D721Med (cell line): ENCODE measurements at regions not wholly inside any gene's neighbourhood (a gene's known extent, or its start where the extent isn't known, plus 50 kb on each side); places are given as distances from the start of the nearest gene placed in this dataset.

ENCODE experiments used
- DNase-seq: peaks from one replicate; pipeline ENCODE4 v3.0.0; 2011; ENCODE audit warnings: low spot score; ENCODE audit not compliant: insufficient read length
- FAIRE-seq: peaks from 2 replicates; lab custom pipeline; 2011; peaks lifted over from hg19 to GRCh38; lab: Jason Lieb, UNC
- CTCF ChIP-seq: IDR thresholded peaks from 2 replicates; pipeline ENCODE4 v1.5.1; 2012; ENCODE audit warnings: mild to moderate bottlenecking, control low read depth; ENCODE audit not compliant: insufficient read depth; ENCODE audit errors: missing control alignments

GRCh38 chr2:157930728-157931127 is 54.6 kb upstream of the ACVR1 start:
- FAIRE-seq (no peak), DNase-seq (no peak)
- TF ChIP-seq CTCF: no peak

DNA sequence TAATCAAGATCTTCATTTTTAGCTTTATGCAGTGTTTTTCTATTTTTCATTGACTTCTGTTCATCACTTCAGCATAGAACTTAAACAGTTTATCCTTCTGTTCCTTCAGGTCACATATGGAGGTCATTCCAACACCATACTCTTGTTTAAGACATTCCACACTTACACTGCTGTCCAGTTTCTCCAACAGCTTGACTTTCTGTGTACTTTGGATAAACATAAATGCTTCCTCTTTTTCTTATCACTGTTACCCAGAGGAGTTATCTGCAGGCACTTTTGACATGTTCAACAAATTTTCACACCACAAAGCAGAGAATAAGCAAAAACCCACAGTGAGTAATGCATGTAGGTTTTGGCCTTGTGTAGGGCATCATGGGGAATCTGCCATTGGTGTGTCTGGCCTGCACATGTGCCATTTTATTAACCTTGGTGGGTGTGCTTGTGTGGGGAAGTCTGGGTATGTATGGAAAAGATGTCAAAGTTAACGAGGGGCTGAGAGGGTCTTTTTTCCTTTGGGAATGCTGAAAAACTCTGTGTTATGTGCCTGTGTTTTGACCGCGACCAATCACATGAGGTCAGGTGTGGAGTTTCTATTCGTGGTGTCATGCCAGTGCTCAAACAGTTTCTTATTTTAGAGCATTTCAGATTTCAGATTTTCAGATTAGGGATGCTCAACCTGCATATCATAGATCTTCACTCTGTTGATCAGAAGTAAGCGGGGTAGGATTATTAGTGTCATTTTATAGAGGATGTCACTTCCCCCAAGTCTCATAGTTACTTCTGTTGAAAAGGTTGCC is 53.9 kb upstream of the ACVR1 start:
- no peak for FAIRE-seq
- TF ChIP-seq CTCF: no peak
- no peak for DNase-seq

GRCh38 chr2:157928372-157928771 is 52.2 kb upstream of the ACVR1 start:
- TF ChIP-seq CTCF: no peak
- DNase-seq (no peak), FAIRE-seq (no peak)

GRCh38 chr2:157927155-157927554 is 51.0 kb upstream of the ACVR1 start:
- TF ChIP-seq CTCF: no peak
- FAIRE-seq (no peak), DNase-seq (no peak)
